H1 (cell line): ENCODE measurements at regions not wholly inside any gene's neighbourhood (a gene's known extent, or its start where the extent isn't known, plus 50 kb on each side); places are given as distances from the start of the nearest gene placed in this dataset.

ENCODE experiments used
- ATF2 ChIP-seq: IDR thresholded peaks from 2 replicates; pipeline ENCODE4 v1.6.1; 2012; ENCODE audit warnings: low read length, inconsistent platforms
- NANOG ChIP-seq: IDR thresholded peaks from 2 replicates; pipeline ENCODE4 v1.6.1; 2011; ENCODE audit warnings: low read length, low read depth, mild to moderate bottlenecking, inconsistent platforms; ENCODE audit not compliant: insufficient read depth, poor library complexity, severe bottlenecking
- TAF1 ChIP-seq: IDR thresholded peaks from 2 replicates; pipeline ENCODE4 v1.6.1; 2011; ENCODE audit warnings: mild to moderate bottlenecking, low read depth, low read length
- ZNF274 ChIP-seq: IDR thresholded peaks from 2 replicates; pipeline ENCODE4 v1.7.0; 2012; ENCODE audit warnings: low read length, borderline replicate concordance; ENCODE audit errors: extremely low read depth
- TF ChIP-seq, protein P1 (sequence below): fragments of 300-600 bp; sonication (generic); IDR thresholded peaks from 2 replicates; pipeline ENCODE4 v1.7.1; 2012; ENCODE audit warnings: low read length, moderate library complexity, mild to moderate bottlenecking, inconsistent platforms; ENCODE audit not compliant: insufficient replicate concordance

DNA sequence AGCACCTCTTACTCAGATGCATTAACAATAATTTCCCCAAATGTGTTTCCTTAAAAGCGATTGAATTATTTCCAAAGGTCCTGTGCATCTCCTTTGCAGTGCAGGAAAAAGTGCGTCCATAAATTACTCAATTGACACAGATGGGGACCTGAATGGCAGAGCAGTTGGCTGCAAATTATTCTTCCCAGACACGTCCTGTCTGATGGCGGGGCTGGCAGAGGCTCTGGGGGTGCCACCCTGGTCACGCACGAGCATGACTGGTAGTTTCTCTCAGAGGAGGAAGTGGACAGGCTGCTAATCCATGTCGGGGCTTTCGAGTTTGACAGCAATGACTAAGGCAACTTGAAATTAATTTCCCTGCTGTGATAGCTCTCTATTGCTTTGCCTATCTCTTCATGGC, 264.8 kb upstream of the BRINP1 start (continued):
- TF ChIP-seq, protein P1, sequence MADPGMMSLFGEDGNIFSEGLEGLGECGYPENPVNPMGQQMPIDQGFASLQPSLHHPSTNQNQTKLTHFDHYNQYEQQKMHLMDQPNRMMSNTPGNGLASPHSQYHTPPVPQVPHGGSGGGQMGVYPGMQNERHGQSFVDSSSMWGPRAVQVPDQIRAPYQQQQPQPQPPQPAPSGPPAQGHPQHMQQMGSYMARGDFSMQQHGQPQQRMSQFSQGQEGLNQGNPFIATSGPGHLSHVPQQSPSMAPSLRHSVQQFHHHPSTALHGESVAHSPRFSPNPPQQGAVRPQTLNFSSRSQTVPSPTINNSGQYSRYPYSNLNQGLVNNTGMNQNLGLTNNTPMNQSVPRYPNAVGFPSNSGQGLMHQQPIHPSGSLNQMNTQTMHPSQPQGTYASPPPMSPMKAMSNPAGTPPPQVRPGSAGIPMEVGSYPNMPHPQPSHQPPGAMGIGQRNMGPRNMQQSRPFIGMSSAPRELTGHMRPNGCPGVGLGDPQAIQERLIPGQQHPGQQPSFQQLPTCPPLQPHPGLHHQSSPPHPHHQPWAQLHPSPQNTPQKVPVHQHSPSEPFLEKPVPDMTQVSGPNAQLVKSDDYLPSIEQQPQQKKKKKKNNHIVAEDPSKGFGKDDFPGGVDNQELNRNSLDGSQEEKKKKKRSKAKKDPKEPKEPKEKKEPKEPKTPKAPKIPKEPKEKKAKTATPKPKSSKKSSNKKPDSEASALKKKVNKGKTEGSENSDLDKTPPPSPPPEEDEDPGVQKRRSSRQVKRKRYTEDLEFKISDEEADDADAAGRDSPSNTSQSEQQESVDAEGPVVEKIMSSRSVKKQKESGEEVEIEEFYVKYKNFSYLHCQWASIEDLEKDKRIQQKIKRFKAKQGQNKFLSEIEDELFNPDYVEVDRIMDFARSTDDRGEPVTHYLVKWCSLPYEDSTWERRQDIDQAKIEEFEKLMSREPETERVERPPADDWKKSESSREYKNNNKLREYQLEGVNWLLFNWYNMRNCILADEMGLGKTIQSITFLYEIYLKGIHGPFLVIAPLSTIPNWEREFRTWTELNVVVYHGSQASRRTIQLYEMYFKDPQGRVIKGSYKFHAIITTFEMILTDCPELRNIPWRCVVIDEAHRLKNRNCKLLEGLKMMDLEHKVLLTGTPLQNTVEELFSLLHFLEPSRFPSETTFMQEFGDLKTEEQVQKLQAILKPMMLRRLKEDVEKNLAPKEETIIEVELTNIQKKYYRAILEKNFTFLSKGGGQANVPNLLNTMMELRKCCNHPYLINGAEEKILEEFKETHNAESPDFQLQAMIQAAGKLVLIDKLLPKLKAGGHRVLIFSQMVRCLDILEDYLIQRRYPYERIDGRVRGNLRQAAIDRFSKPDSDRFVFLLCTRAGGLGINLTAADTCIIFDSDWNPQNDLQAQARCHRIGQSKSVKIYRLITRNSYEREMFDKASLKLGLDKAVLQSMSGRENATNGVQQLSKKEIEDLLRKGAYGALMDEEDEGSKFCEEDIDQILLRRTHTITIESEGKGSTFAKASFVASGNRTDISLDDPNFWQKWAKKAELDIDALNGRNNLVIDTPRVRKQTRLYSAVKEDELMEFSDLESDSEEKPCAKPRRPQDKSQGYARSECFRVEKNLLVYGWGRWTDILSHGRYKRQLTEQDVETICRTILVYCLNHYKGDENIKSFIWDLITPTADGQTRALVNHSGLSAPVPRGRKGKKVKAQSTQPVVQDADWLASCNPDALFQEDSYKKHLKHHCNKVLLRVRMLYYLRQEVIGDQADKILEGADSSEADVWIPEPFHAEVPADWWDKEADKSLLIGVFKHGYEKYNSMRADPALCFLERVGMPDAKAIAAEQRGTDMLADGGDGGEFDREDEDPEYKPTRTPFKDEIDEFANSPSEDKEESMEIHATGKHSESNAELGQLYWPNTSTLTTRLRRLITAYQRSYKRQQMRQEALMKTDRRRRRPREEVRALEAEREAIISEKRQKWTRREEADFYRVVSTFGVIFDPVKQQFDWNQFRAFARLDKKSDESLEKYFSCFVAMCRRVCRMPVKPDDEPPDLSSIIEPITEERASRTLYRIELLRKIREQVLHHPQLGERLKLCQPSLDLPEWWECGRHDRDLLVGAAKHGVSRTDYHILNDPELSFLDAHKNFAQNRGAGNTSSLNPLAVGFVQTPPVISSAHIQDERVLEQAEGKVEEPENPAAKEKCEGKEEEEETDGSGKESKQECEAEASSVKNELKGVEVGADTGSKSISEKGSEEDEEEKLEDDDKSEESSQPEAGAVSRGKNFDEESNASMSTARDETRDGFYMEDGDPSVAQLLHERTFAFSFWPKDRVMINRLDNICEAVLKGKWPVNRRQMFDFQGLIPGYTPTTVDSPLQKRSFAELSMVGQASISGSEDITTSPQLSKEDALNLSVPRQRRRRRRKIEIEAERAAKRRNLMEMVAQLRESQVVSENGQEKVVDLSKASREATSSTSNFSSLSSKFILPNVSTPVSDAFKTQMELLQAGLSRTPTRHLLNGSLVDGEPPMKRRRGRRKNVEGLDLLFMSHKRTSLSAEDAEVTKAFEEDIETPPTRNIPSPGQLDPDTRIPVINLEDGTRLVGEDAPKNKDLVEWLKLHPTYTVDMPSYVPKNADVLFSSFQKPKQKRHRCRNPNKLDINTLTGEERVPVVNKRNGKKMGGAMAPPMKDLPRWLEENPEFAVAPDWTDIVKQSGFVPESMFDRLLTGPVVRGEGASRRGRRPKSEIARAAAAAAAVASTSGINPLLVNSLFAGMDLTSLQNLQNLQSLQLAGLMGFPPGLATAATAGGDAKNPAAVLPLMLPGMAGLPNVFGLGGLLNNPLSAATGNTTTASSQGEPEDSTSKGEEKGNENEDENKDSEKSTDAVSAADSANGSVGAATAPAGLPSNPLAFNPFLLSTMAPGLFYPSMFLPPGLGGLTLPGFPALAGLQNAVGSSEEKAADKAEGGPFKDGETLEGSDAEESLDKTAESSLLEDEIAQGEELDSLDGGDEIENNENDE = no peak
- TF ChIP-seq NANOG (no peak), TAF1 (no peak), ATF2 (no peak), ZNF274 (no peak)
- TF ChIP-seq, all 59 proteins: peak for 0
